Sigmoid colon (tissue), 6 donors: ENCODE measurements at regions not wholly inside any gene's neighbourhood (a gene's known extent, or its start where the extent isn't known, plus 50 kb on each side); places are given as distances from the start of the nearest gene placed in this dataset.

ENCODE experiments used
- DNase-seq: peaks from one replicate; pipeline ENCODE4 v3.0.0-alpha.2; 2019
- H3K27ac ChIP-seq, 4 donors: fragments of 200-600 bp; sonication (generic); one replicate each; pipeline ENCODE4 v1.5.1; 2016 to 2019; ENCODE audit warnings: mild to moderate bottlenecking in 1 of 4
- H3K27me3 ChIP-seq, 3 donors: fragments of 200-600 bp; sonication (generic); one replicate each; pipeline ENCODE4 v1.5.1; 2019; ENCODE audit warnings: mild to moderate bottlenecking in 1 of 3
- H3K36me3 ChIP-seq, 4 donors: fragments of 200-600 bp; sonication (generic); one replicate each; pipeline ENCODE4 v1.5.1; 2016 to 2019
- H3K4me1 ChIP-seq, 4 donors: fragments of 200-600 bp; sonication (generic); one replicate each; pipeline ENCODE4 v1.5.1; 2017 to 2019
- H3K4me3 ChIP-seq, 4 donors: fragments of 200-600 bp; sonication (generic); one replicate each; pipeline ENCODE4 v1.5.1; 2017 to 2019; ENCODE audit warnings: mild to moderate bottlenecking in 2 of 4, moderate library complexity in 1 of 4
- H3K9me3 ChIP-seq, 4 donors: fragments of 200-600 bp in 3 of 4; sonication (generic) in 3 of 4; one replicate each; pipeline versions ENCODE4 v1.5.1 to v1.6.1; 2013 to 2019
- CTCF ChIP-seq, 4 experiments: fragments of 450-650 bp in 3 of 4; fragments of 200-600 bp in 1 of 4; IDR thresholded peaks; one replicate each; pipeline ENCODE4 v1.5.1; 2016 to 2019; ENCODE audit warnings: antibody characterized with exemption in 4 of 4, mild to moderate bottlenecking in 3 of 4, moderate library complexity in 2 of 4
- EP300 ChIP-seq, 4 donors: sonication (generic); formaldehyde crosslinking; IDR thresholded peaks; one replicate each; pipeline ENCODE4 v1.6.1; 2017; ENCODE audit warnings: antibody characterized with exemption in 4 of 4
- POLR2A ChIP-seq, 2 donors: fragments of 450-650 bp; IDR thresholded peaks; one replicate each; pipeline ENCODE4 v1.6.1; 2016; ENCODE audit warnings: antibody characterized with exemption in 2 of 2, mild to moderate bottlenecking in 2 of 2, moderate library complexity in 2 of 2
- POLR2AphosphoS5 ChIP-seq, 4 donors: sonication (generic); formaldehyde crosslinking; IDR thresholded peaks; one replicate each; pipeline ENCODE4 v1.6.1; 2017; ENCODE audit warnings: antibody characterized with exemption in 4 of 4
- WGBS, 2 donors: extraction: QIAGEN DNeasy Blood & Tissue Kit; methylation state at CpG; one replicate each; pipeline ENCODE4 v1.1.7; 2013; 5-methylcytosine and 5-hydroxymethylcytosine counted together
- intact Hi-C: fragments of 100-400 bp; cut with DNase I; formaldehyde crosslinking; loops from one replicate; pipeline ENCODE4 v1.15.1; 2023
- donor health status: healthy with polysubstance abuse.
- donor health status: healthy.

- H3K4me1 ChIP-seq = no peaks in the 10 kb centered on the region
- no peak for DNase-seq
- no peaks in the 10 kb centered on the region for H3K36me3 ChIP-seq
- no peaks in the 10 kb centered on the region for H3K27me3 ChIP-seq
- intact Hi-C loops = no loop called here
- no peaks in the 10 kb centered on the region for H3K9me3 ChIP-seq
- TF ChIP-seq POLR2A (IDR thresholded peaks at IDR 0.05) (no peak), EP300 (IDR thresholded peaks at IDR 0.05) (no peak), POLR2AphosphoS5 (IDR thresholded peaks at IDR 0.05) (no peak), CTCF (IDR thresholded peaks at IDR 0.05) (no peak)
- H3K27ac ChIP-seq = no peak overlapping the region
- no peak overlapping the region for H3K4me3 ChIP-seq
Observed at GRCh38 chr9:38182321-38182720, 113.3 kb upstream of the SHB start.

GRCh38 chr9:38181866-38182265, 112.8 kb upstream of the SHB start:
- H3K27me3 ChIP-seq = no peaks in the 10 kb centered on the region
- WGBS, 2 donors = 86 to 90% methylated on average over 2 of the region's 2 CpGs
- DNase-seq = no peak
- intact Hi-C loops = no loop called here
- no peak for TF ChIP-seq CTCF (IDR thresholded peaks at IDR 0.05)
- no peak for TF ChIP-seq EP300 (IDR thresholded peaks at IDR 0.05)
- no peak for TF ChIP-seq POLR2A (IDR thresholded peaks at IDR 0.05)
- no peak for TF ChIP-seq POLR2AphosphoS5 (IDR thresholded peaks at IDR 0.05)
- no peak overlapping the region for H3K27ac ChIP-seq
- H3K4me3 ChIP-seq = no peak overlapping the region
- H3K9me3 ChIP-seq = no peaks in the 10 kb centered on the region
- H3K4me1 ChIP-seq = no peaks in the 10 kb centered on the region
- H3K36me3 ChIP-seq = no peaks in the 10 kb centered on the region

- DNase-seq = no peak
- Histone ChIP-seq H3K9me3 (no peaks in the 10 kb centered on the region), H3K27me3 (no peaks in the 10 kb centered on the region), H3K4me1 (no peaks in the 10 kb centered on the region), H3K4me3 (no peak overlapping the region), H3K36me3 (no peaks in the 10 kb centered on the region), H3K27ac (no peak overlapping the region)
- 95% methylated on average over 4 of the region's 4 CpGs for WGBS, 2 donors
- intact Hi-C loops = no loop called here
- TF ChIP-seq POLR2A (IDR thresholded peaks at IDR 0.05) (no peak), POLR2AphosphoS5 (IDR thresholded peaks at IDR 0.05) (no peak), CTCF (IDR thresholded peaks at IDR 0.05) (no peak), EP300 (IDR thresholded peaks at IDR 0.05) (no peak)
Observed at GRCh38 chr9:38181232-38181631, 112.2 kb upstream of the SHB start.

DNA sequence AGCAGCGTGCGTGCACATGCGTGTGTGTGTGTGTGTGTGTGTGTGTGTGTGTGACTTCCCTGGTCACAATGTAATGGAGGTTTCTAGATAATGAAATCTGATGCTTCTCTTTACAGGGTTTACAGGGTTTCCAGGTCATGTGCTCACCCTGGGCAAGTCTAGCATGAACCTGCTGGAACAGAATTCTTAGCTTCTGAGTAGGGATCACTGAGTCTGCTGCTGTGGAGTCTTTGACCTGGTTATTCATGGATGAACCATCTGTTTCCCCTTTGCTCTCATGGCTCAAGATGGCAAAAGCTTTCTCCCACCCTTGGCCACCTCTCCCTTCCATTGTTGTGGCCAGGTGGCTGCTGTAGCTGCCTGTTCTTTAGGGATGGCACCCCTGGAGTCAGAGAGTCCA, 111.6 kb upstream of the SHB start:
- H3K27me3 ChIP-seq = no peaks in the 10 kb centered on the region
- H3K27ac ChIP-seq = no peak overlapping the region
- H3K4me1 ChIP-seq = no peaks in the 10 kb centered on the region
- no peaks in the 10 kb centered on the region for H3K36me3 ChIP-seq
- TF ChIP-seq POLR2AphosphoS5 (IDR thresholded peaks at IDR 0.05) (no peak), POLR2A (IDR thresholded peaks at IDR 0.05) (no peak), EP300 (IDR thresholded peaks at IDR 0.05) (no peak), CTCF (IDR thresholded peaks at IDR 0.05) (no peak)
- no peak overlapping the region for H3K4me3 ChIP-seq
- DNase-seq = no peak
- WGBS, 2 donors = 95 to 97% methylated on average over 3 of the region's 3 CpGs
- no peaks in the 10 kb centered on the region for H3K9me3 ChIP-seq
- intact Hi-C loops = no loop called here

DNA sequence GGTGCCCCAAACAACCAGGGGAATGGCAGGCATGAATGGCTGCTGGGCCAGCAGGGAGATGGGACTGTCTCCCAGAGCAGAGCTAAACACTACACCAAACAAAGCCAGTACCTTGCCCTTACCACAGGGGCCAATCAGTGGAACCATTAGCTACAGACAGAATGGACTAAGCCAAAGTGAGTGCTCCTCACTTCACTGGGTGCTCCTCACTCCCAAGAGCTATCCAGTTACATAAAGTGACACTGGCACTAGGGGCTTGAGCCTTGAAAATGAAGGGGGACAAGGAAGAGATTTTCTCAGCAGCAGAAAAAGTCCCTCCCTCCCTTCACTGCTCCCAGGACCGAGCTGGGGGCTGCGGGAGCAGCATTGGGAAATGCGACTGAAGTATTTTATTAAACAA, 110.9 kb upstream of the SHB start:
- H3K27ac ChIP-seq = no peak overlapping the region
- H3K4me1 ChIP-seq = no peaks in the 10 kb centered on the region
- no peaks in the 10 kb centered on the region for H3K9me3 ChIP-seq
- H3K4me3 ChIP-seq = no peak overlapping the region
- H3K36me3 ChIP-seq = no peaks in the 10 kb centered on the region
- TF ChIP-seq CTCF (IDR thresholded peaks at IDR 0.05) = no peak
- TF ChIP-seq POLR2AphosphoS5 (IDR thresholded peaks at IDR 0.05) = no peak
- no peak for TF ChIP-seq POLR2A (IDR thresholded peaks at IDR 0.05)
- no peak for TF ChIP-seq EP300 (IDR thresholded peaks at IDR 0.05)
- no peaks in the 10 kb centered on the region for H3K27me3 ChIP-seq
- 91 to 93% methylated on average over 3 of the region's 3 CpGs for WGBS, 2 donors
- no peak for DNase-seq
- intact Hi-C loops = no loop called here
